T-helper 17 cell (primary cell): ENCODE measurements at regions not wholly inside any gene's neighbourhood (a gene's known extent, or its start where the extent isn't known, plus 50 kb on each side); places are given as distances from the start of the nearest gene placed in this dataset.

Source experiments
- ATAC-seq: fragments of 150-1000 bp; cut with Tn5 transposase; 2 replicates; pipeline ENCODE4 v1.10.0; 2021; ENCODE audit warnings: mild to moderate bottlenecking, moderate library complexity
- DNase-seq, 3 donors: peaks; one replicate each; pipeline versions ENCODE4 v3.0.0 to v3.0.0-alpha.2; 2020 to 2021
- H3K9me3 ChIP-seq: one replicate; pipeline ENCODE4 v1.7.0; 2013; ENCODE audit warnings: low read length, mild to moderate bottlenecking; ENCODE audit not compliant: control insufficient read depth, poor library complexity, severe bottlenecking
- H3K27ac Mint-ChIP-seq: one replicate; pipeline ENCODE4 v1.8.0; 2022; ENCODE audit warnings: mild to moderate bottlenecking, moderate library complexity, mixed read lengths
- H3K27me3 Mint-ChIP-seq: one replicate; pipeline ENCODE4 v1.8.0; 2022; ENCODE audit warnings: mixed read lengths
- H3K36me3 Mint-ChIP-seq: one replicate; pipeline ENCODE4 v1.8.0; 2022; ENCODE audit warnings: low read depth, mixed read lengths
- H3K4me1 Mint-ChIP-seq: one replicate; pipeline ENCODE4 v1.8.0; 2022; ENCODE audit warnings: mild to moderate bottlenecking, mixed read lengths
- H3K4me3 Mint-ChIP-seq: one replicate; pipeline ENCODE4 v1.8.0; 2022; ENCODE audit warnings: mild to moderate bottlenecking, moderate library complexity, mixed read lengths

DNA sequence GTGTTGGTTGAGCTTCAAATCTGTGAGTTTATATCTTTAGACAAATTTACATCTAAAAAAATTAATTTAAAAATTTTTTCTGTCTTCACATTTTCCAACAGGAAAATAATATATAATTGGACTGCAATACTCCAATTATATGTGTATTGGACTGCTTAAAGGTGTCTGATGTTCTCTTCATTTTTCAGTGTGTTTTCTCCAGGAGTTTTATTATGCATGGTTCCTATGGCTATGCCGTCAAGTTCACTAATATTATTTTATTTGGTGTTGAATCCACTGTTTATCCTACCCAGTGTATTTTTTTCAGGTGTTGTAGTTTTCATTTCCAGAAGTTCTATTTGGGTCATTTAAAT, 62.1 kb upstream of the CTLA4 start:
- H3K36me3 Mint-ChIP-seq: peaks cover 2% of the 10 kb centered on the region
- H3K9me3 ChIP-seq: no peaks in the 10 kb centered on the region
- H3K4me3 Mint-ChIP-seq: no peak overlapping the region
- H3K27ac Mint-ChIP-seq: peak overlapping the region; percentile 94
- H3K27me3 Mint-ChIP-seq: no peaks in the 10 kb centered on the region
- no peak for ATAC-seq
- no peak for DNase-seq
- peaks cover 41% of the 10 kb centered on the region for H3K4me1 Mint-ChIP-seq

DNA sequence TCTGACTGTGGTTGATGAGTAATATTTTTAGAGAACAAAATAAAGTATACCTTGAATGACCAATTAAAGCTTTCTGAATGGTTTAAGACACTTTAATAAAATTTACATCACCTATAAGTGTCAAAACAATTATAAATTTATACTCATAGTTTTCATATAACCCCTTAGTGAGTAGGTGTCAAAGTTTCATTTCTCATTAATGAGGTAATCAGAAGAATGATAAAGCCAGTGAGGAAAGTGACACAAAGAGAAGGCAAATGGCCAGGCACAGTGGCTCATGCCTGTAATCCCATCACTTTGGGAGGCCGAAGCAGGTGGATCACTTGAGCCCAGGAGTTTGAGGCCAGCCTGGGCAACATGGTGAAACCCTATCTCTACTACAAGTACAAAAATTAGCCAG, 60.8 kb upstream of the CTLA4 start:
- no peak for ATAC-seq
- Mint-ChIP-seq H3K4me1 (peaks cover 46% of the 10 kb centered on the region), H3K27me3 (no peaks in the 10 kb centered on the region), H3K27ac (peak overlapping the region; percentile 94), H3K36me3 (no peaks in the 10 kb centered on the region), H3K4me3 (peak overlapping the region; percentile 51)
- H3K9me3 ChIP-seq: no peaks in the 10 kb centered on the region
- DNase-seq: no peak

DNA sequence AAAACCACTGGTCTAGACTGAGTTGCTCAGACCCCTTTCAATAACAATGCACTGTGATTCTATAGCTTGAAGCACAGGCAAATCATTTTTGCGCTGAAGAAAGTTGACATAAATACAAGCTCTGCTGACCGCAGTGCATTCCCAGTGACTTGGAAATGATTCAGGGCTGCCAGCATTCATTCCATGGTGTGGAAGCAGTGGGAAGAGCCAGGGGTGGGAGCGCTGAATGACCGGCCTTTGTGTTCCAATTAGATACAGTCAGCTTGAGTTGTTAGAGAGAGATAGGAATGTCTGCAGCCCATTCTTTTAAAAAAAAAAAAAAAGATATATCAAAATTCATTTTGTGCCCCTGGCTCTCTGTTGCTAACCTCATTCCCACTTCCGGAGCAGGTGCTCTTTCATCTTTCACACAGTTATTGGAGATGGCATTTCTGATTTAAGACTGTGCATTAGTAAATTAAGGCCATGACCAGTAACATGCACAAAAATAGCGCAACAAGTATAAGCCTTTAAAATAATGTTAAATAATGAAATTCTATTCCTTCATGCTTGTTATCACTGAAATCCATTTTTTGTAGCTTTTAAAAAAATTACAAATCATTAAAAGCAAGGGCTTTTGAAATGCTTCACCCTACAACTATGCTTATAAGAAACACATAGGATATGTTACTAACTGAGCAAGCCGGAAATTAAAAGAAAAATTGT, 59.4 kb upstream of the CTLA4 start:
- ATAC-seq: no peak
- Mint-ChIP-seq H3K27me3 (no peaks in the 10 kb centered on the region), H3K4me1 (peaks cover 45% of the 10 kb centered on the region), H3K4me3 (no peak overlapping the region), H3K27ac (no peak overlapping the region), H3K36me3 (no peaks in the 10 kb centered on the region)
- no peak for DNase-seq
- H3K9me3 ChIP-seq: no peaks in the 10 kb centered on the region

DNA sequence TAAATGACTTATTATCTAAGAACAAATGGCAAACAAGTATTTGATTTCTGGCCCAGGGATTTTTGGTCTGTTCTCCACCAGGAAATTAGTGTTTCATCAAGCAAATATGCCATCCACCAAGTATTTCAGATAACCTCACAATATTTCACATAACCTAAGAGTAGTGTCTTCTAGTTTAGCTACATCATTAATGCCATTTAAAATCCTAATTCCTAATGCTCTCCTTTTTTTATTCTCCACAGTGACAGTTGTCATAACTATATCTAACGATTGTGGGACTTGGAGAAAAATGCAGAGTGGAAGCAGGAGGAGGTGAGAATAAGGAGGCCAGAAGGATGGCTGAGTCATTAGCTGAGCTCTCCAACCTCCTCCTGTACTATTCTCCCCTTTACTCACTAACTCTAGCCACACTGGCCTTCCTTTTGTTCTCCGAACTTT, 58.5 kb upstream of the CTLA4 start:
- Mint-ChIP-seq H3K36me3 (no peaks in the 10 kb centered on the region), H3K27ac (peak overlapping the region; percentile 3), H3K4me1 (peaks cover 37% of the 10 kb centered on the region), H3K4me3 (no peak overlapping the region), H3K27me3 (no peaks in the 10 kb centered on the region)
- H3K9me3 ChIP-seq: no peaks in the 10 kb centered on the region
- DNase-seq: no peak
- ATAC-seq: no peak

DNA sequence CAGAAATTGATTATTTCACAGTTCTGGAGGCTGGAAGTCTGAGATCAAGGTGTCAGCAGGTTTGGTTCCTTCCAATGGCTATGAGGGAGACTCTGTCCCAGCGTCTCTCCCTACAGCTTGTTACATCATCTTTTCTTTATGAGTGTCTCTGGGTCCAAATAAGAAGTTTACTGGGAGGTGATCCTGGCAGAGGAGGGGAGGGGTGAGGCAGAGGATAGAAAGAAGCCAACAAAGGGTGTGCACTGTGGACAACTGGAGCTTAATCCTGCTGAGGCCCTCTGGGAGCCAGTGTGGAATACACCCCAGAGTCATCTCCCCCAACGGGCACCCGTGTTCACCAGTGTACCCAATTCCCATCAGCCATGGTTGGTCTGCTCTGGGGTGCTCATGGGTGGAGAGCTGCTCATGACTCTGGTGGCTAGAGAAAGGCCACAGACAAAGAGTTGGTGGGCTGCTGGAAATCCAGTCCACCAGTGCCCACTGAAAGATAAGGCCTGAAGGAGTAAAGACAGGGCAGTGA, 57.5 kb upstream of the CTLA4 start:
- DNase-seq (no peak), ATAC-seq (no peak)
- Mint-ChIP-seq H3K27me3 (no peaks in the 10 kb centered on the region), H3K4me1 (peaks cover 34% of the 10 kb centered on the region), H3K4me3 (peak overlapping the region; percentile 49), H3K36me3 (no peaks in the 10 kb centered on the region), H3K27ac (no peak overlapping the region)
- no peaks in the 10 kb centered on the region for H3K9me3 ChIP-seq

DNA sequence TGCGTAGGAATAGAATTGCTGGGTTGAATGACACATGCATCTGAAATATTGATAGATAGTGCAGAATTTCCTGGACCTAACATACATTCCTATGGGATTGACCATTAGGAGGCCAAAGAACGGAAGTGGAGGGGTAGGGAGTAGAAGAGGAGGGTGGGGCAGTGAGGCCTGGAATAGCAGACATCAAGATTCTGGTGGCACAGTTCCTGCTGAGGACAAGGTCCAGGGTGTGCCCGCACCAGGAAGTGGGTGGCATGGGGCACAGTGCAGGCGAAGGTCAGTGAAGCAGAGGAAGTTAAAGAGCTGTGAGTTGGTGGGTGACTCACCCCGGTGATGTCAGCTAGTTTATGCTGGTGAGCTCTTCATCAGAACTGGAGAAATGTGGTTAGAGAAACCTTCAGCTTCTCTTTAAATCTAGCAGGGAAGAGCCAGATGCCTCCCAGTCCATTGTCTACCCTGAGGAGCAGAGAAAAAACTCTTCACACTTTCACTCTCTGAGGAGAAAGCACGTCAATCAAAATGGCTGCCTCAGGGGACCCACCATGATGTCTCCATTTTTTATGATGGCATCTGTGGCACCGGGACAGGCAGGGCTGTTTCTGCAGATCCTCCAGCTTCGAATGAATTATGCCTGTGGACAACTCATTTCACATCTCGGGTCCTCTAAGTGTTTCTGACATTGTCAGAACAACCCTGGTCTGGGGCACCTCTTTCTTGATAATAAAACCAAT, 55.9 kb upstream of the CTLA4 start:
- H3K27ac Mint-ChIP-seq: peak overlapping the region; percentile 83
- H3K27me3 Mint-ChIP-seq: no peaks in the 10 kb centered on the region
- H3K9me3 ChIP-seq: no peaks in the 10 kb centered on the region
- H3K36me3 Mint-ChIP-seq: no peaks in the 10 kb centered on the region
- peaks cover 36% of the 10 kb centered on the region for H3K4me1 Mint-ChIP-seq
- peak; percentile 81 for ATAC-seq
- H3K4me3 Mint-ChIP-seq: peak overlapping the region; percentile 43
- peak in 2 of 3 donors; percentile 16 to 18 for DNase-seq

DNA sequence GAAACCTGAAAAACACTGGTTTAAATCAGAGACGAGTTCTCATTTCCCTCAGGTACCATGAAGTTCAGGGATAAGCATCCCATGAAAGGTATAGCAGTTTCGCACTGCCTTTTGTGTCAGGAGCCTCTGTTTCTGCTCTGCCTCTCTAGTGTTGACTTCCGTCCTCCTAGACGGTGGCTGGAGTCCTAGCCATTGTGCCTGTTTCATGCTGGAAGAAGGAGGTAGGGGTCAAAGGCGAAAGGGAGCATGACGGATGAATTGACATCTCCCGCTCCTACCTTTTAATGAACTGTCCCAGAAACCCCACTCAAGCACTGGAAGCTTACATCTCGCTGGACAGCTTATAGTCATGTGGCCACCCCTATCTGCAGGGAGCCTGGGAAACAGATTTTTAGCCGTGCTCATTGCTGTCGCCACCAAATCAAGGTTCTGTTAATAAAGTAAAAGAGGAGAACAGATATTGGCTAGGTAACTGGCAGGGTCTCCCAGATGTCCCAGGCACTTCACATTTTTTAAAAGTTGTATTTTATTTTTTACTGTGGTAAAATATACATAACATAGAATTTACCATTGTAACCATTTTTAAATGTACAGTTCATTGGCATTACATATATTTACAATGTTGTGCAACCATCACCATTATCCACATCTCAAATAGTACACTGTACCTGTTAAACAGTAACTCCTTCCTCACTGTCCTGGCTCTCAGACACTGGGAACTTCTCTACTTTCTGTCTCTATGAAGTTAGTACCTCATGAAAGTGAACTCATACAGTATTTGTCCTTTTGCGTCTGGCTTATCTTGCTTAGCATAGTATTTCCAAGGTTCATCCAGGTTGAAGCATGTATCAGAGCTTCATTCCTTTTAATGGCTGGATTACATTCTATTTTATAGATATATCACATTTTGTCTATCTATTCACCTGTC, 55.0 kb upstream of the CTLA4 start:
- Mint-ChIP-seq H3K36me3 (no peaks in the 10 kb centered on the region), H3K27ac (peak overlapping the region; percentile 83), H3K4me1 (peaks cover 36% of the 10 kb centered on the region), H3K27me3 (no peaks in the 10 kb centered on the region), H3K4me3 (peak overlapping the region; percentile 43)
- ATAC-seq (no peak), DNase-seq (no peak)
- H3K9me3 ChIP-seq: no peaks in the 10 kb centered on the region

DNA sequence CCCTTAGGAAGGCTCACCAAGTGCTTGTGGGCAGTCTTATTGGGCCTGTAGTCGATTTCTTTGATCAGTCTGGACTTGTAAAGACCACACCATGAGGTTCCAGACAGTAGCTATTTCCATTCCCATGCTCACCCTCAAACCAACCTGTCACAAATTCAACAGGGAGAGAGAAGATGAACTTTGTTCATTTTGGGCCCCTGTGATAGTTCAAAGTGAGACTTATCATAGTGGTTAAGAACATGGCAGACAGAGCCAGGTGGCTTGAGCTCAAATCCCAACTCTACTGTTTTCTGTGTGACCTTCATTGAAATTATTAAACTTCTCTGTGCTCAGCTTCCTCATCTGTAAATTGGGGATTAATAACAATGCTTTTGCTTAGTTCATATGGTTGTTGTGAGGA, 53.9 kb upstream of the CTLA4 start:
- peak overlapping the region; percentile 87 for H3K27ac Mint-ChIP-seq
- H3K4me1 Mint-ChIP-seq: peaks cover 32% of the 10 kb centered on the region
- no peak overlapping the region for H3K4me3 Mint-ChIP-seq
- H3K9me3 ChIP-seq: no peaks in the 10 kb centered on the region
- DNase-seq: no peak
- ATAC-seq: no peak
- H3K36me3 Mint-ChIP-seq: no peaks in the 10 kb centered on the region
- H3K27me3 Mint-ChIP-seq: no peaks in the 10 kb centered on the region

DNA sequence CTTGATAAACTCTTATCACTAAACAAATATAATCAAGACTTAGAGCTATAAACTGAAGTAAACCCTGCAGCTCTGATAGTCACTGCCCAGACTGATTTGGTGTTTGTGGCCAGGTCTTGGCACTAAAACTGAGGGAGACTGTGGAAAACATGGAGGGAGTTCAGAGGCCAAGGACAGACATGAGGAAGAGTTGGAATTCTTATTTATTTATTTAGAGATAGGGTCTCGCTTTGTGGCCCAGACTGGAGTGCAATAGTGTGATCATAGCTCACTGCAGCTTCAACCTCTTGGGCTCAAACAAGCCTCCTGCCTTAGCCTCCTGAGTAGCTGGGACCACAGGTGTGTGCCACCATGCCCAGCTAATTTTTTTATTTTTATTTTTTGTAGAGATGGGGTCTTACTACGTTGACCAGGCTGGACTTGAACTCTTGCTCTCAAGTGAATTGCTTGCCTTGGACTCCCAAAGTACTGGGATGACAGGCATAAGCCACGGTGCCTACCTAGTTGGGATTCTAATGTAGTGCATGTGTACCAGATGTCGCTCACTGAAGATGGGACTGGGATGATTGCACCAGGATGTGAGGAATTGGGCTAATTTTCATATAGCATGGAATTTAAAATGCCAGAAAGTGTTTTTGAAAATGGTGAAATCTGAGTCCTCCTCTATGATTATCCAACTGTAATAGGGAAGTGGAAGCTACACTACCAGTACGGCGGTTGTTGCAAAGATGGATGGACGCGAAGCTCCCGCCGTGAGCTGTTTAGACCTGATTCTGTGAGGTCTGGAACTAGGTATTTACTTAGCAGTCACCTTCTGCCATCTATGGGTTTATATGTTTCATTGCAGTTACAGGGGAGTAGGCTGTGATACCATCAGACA, 52.7 kb upstream of the CTLA4 start:
- Mint-ChIP-seq H3K27ac (peak overlapping the region; percentile 87), H3K27me3 (no peaks in the 10 kb centered on the region), H3K4me3 (peak overlapping the region; percentile 74), H3K4me1 (peaks cover 25% of the 10 kb centered on the region), H3K36me3 (no peaks in the 10 kb centered on the region)
- no peaks in the 10 kb centered on the region for H3K9me3 ChIP-seq
- peak; percentile 90 for ATAC-seq
- DNase-seq: peak in 2 of 3 donors; percentile 26 to 27

DNA sequence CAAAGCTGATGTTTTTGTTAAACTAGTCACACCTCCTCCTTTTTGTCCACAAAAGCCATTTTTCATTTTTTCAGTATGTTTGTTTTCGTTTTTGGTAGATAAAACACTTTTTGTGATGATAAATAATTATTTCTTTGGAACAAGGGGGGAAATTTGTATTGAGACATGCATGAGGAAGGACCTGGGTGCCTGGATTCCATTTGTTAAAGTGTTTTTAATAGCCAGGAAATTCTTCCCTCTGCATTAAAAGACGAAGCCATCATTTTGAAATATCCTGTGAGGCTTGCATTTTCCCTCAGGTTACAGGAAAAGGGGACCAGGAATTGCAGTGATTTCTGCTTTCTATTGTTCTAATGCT, 52.1 kb upstream of the CTLA4 start:
- no peaks in the 10 kb centered on the region for H3K36me3 Mint-ChIP-seq
- H3K27me3 Mint-ChIP-seq: no peaks in the 10 kb centered on the region
- ATAC-seq (no peak), DNase-seq (no peak)
- H3K9me3 ChIP-seq: no peaks in the 10 kb centered on the region
- peak overlapping the region; percentile 87 for H3K27ac Mint-ChIP-seq
- peaks cover 20% of the 10 kb centered on the region for H3K4me1 Mint-ChIP-seq
- H3K4me3 Mint-ChIP-seq: peak overlapping the region; percentile 74

DNA sequence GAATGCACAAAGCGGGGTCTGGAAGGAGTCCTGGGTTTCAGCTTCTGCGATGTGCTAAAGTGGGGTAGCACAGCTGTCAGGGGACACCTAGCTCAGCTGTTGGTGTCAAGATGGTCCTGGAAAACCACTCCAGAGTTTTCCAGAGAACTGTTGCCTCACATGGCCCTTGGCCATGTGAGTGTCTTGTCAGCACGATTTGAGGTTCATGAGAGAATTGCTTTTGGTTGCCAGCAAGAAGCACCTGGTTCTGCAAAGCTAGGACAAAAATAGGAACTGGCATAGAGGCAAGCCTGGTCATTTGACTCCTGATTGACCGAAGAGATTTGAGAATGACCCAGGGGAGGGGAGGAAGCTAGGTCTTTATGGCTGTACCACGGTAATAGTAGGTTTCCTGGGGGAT, 50.4 kb upstream of the CTLA4 start:
- Mint-ChIP-seq H3K27me3 (no peaks in the 10 kb centered on the region), H3K4me1 (peaks cover 12% of the 10 kb centered on the region)
- DNase-seq: no peak

More for the DNA sequence above, 50.4 kb upstream of the CTLA4 start:
- H3K9me3 ChIP-seq: no peaks in the 10 kb centered on the region
- no peaks in the 10 kb centered on the region for H3K36me3 Mint-ChIP-seq
- no peak for ATAC-seq
- H3K27ac Mint-ChIP-seq: no peak overlapping the region
- H3K4me3 Mint-ChIP-seq: no peak overlapping the region
